WTC11 (cell line): ENCODE measurements at regions not wholly inside any gene's neighbourhood (a gene's known extent, or its start where the extent isn't known, plus 50 kb on each side); places are given as distances from the start of the nearest gene placed in this dataset.

Experiments used
- ATAC-seq: fragments of 200-7000 bp; cut with Tn5 transposase; 2 replicates; pipeline ENCODE4 v1.10.0; 2021; ENCODE audit warnings: mild to moderate bottlenecking, moderate library complexity
- CTCF ChIA-PET: fragments of 300-600 bp; sonication (Branson Sonifier 250); formaldehyde crosslinking; loops from one replicate; lab custom pipeline; 2021; ENCODE audit warnings: antibody characterized with exemption; lab: Charles Lee
- POLR2A ChIA-PET: fragments of 350-600 bp; sonication (Branson Sonifier 250); formaldehyde crosslinking; loops from one replicate; lab custom pipeline; 2021; ENCODE audit warnings: antibody characterized with exemption; lab: Charles Lee
- DNase-seq: peaks from one replicate; pipeline ENCODE4 v3.0.0; 2021; ENCODE audit warnings: low spot score
- H3K27ac Mint-ChIP-seq: 2 replicates; pipeline ENCODE4 v1.8.0; 2021; ENCODE audit warnings: mixed read lengths
- H3K27me3 Mint-ChIP-seq: 2 replicates; pipeline ENCODE4 v1.8.0; 2021; ENCODE audit warnings: low read depth, mild to moderate bottlenecking, moderate library complexity, mixed read lengths
- H3K36me3 Mint-ChIP-seq: 2 replicates; pipeline ENCODE4 v1.8.0; 2021; ENCODE audit warnings: mixed read lengths
- H3K4me1 Mint-ChIP-seq: 2 replicates; pipeline ENCODE4 v1.8.0; 2022; ENCODE audit warnings: mixed read lengths
- H3K4me3 Mint-ChIP-seq: 2 replicates; pipeline ENCODE4 v1.8.0; 2021; ENCODE audit warnings: mild to moderate bottlenecking, moderate library complexity, mixed read lengths
- H3K9me3 Mint-ChIP-seq: 2 replicates; pipeline ENCODE4 v1.8.0; 2021; ENCODE audit warnings: mixed read lengths
- CBFB ChIP-seq: sonication (generic); formaldehyde crosslinking; IDR thresholded peaks from 2 replicates; pipeline ENCODE4 v1.8.1; 2022; ENCODE audit warnings: mild to moderate bottlenecking, low read depth, missing genetic modification reagents
- FOXJ3 ChIP-seq: sonication (generic); formaldehyde crosslinking; IDR thresholded peaks from 2 replicates; pipeline ENCODE4 v1.9.0; 2021; ENCODE audit warnings: missing genetic modification reagents, mild to moderate bottlenecking, borderline replicate concordance
- FOXP1 ChIP-seq: sonication (generic); formaldehyde crosslinking; IDR thresholded peaks from 2 replicates; pipeline ENCODE4 v1.8.0; 2022; ENCODE audit warnings: missing genetic modification reagents, mild to moderate bottlenecking, moderate library complexity, borderline replicate concordance
- SMAD4 ChIP-seq: sonication (generic); formaldehyde crosslinking; IDR thresholded peaks from 2 replicates; pipeline ENCODE4 v1.8.0; 2022; ENCODE audit warnings: mild to moderate bottlenecking, missing genetic modification reagents
- ZNF671 ChIP-seq: fragments of 250-450 bp; sonication (Bioruptor Pico); IDR thresholded peaks from 2 replicates; pipeline ENCODE4 v1.8.0; 2021; ENCODE audit warnings: mild to moderate bottlenecking
- TF ChIP-seq, protein P1 (sequence below): sonication (generic); formaldehyde crosslinking; IDR thresholded peaks from 2 replicates; pipeline ENCODE4 v1.8.0; 2023; ENCODE audit warnings: mild to moderate bottlenecking, missing genetic modification reagents
- TF ChIP-seq, protein P2 (sequence below): fragments of 200-600 bp; IDR thresholded peaks from 2 replicates; pipeline ENCODE4 v1.8.0; 2022; ENCODE audit warnings: antibody characterized with exemption
- TF ChIP-seq, protein P3 (sequence below): fragments of 250-450 bp; sonication (Bioruptor Pico); IDR thresholded peaks from 2 replicates; pipeline ENCODE4 v1.9.0; 2021; ENCODE audit warnings: mild to moderate bottlenecking, borderline replicate concordance
- TF ChIP-seq, protein P4 (sequence below): fragments of 250-450 bp; sonication (Bioruptor Pico); conservative IDR thresholded peaks from 2 replicates; pipeline ENCODE4 v1.9.0; 2021; ENCODE audit warnings: mild to moderate bottlenecking
- TF ChIP-seq, protein P5 (sequence below): sonication (generic); formaldehyde crosslinking; IDR thresholded peaks from 2 replicates; pipeline ENCODE4 v1.8.0; 2023; ENCODE audit warnings: missing genetic modification reagents
- TF ChIP-seq, protein P6 (sequence below): sonication (generic); formaldehyde crosslinking; IDR thresholded peaks from 2 replicates; pipeline ENCODE4 v1.8.0; 2022; ENCODE audit warnings: missing genetic modification reagents
- TF ChIP-seq, protein P7 (sequence below): sonication (generic); formaldehyde crosslinking; IDR thresholded peaks from 2 replicates; pipeline ENCODE4 v1.8.1; 2023; ENCODE audit warnings: mild to moderate bottlenecking, moderate library complexity, missing genetic modification reagents
- TF ChIP-seq, protein P8 (sequence below): sonication (generic); formaldehyde crosslinking; IDR thresholded peaks from 2 replicates; pipeline ENCODE4 v1.8.0; 2022; ENCODE audit warnings: mild to moderate bottlenecking, missing genetic modification reagents

DNA sequence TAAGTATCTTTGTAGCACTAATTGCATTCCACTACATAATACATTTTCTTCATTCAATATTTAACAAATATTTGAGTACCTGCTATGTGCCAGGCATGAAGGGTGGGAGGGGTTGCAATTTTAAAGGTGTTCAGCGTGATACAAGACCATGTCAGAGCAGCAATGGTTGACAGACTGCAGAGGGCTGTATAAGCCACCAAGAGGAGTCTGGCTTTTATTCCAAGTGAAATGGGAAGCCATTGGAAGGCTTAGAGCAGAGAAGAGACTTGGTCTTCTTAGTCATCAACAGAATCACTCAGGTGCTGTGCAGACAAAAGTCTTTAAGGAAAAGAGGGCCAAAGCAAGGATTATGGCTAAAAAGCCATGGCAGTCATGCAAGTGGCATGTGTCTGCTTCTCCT is 360.8 kb upstream of the ARID1B start:
- no peak for TF ChIP-seq ZNF671 (CRISPR knock-in tag)
- TF ChIP-seq, protein P1, sequence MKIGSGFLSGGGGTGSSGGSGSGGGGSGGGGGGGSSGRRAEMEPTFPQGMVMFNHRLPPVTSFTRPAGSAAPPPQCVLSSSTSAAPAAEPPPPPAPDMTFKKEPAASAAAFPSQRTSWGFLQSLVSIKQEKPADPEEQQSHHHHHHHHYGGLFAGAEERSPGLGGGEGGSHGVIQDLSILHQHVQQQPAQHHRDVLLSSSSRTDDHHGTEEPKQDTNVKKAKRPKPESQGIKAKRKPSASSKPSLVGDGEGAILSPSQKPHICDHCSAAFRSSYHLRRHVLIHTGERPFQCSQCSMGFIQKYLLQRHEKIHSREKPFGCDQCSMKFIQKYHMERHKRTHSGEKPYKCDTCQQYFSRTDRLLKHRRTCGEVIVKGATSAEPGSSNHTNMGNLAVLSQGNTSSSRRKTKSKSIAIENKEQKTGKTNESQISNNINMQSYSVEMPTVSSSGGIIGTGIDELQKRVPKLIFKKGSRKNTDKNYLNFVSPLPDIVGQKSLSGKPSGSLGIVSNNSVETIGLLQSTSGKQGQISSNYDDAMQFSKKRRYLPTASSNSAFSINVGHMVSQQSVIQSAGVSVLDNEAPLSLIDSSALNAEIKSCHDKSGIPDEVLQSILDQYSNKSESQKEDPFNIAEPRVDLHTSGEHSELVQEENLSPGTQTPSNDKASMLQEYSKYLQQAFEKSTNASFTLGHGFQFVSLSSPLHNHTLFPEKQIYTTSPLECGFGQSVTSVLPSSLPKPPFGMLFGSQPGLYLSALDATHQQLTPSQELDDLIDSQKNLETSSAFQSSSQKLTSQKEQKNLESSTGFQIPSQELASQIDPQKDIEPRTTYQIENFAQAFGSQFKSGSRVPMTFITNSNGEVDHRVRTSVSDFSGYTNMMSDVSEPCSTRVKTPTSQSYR: no peak
- TF ChIP-seq SMAD4 (CRISPR knock-in tag): no peak
- TF ChIP-seq, protein P2, sequence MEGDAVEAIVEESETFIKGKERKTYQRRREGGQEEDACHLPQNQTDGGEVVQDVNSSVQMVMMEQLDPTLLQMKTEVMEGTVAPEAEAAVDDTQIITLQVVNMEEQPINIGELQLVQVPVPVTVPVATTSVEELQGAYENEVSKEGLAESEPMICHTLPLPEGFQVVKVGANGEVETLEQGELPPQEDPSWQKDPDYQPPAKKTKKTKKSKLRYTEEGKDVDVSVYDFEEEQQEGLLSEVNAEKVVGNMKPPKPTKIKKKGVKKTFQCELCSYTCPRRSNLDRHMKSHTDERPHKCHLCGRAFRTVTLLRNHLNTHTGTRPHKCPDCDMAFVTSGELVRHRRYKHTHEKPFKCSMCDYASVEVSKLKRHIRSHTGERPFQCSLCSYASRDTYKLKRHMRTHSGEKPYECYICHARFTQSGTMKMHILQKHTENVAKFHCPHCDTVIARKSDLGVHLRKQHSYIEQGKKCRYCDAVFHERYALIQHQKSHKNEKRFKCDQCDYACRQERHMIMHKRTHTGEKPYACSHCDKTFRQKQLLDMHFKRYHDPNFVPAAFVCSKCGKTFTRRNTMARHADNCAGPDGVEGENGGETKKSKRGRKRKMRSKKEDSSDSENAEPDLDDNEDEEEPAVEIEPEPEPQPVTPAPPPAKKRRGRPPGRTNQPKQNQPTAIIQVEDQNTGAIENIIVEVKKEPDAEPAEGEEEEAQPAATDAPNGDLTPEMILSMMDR: peak; percentile 49
- TF ChIP-seq, protein P3, sequence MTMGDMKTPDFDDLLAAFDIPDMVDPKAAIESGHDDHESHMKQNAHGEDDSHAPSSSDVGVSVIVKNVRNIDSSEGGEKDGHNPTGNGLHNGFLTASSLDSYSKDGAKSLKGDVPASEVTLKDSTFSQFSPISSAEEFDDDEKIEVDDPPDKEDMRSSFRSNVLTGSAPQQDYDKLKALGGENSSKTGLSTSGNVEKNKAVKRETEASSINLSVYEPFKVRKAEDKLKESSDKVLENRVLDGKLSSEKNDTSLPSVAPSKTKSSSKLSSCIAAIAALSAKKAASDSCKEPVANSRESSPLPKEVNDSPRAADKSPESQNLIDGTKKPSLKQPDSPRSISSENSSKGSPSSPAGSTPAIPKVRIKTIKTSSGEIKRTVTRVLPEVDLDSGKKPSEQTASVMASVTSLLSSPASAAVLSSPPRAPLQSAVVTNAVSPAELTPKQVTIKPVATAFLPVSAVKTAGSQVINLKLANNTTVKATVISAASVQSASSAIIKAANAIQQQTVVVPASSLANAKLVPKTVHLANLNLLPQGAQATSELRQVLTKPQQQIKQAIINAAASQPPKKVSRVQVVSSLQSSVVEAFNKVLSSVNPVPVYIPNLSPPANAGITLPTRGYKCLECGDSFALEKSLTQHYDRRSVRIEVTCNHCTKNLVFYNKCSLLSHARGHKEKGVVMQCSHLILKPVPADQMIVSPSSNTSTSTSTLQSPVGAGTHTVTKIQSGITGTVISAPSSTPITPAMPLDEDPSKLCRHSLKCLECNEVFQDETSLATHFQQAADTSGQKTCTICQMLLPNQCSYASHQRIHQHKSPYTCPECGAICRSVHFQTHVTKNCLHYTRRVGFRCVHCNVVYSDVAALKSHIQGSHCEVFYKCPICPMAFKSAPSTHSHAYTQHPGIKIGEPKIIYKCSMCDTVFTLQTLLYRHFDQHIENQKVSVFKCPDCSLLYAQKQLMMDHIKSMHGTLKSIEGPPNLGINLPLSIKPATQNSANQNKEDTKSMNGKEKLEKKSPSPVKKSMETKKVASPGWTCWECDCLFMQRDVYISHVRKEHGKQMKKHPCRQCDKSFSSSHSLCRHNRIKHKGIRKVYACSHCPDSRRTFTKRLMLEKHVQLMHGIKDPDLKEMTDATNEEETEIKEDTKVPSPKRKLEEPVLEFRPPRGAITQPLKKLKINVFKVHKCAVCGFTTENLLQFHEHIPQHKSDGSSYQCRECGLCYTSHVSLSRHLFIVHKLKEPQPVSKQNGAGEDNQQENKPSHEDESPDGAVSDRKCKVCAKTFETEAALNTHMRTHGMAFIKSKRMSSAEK (CRISPR knock-in tag): no peak
- TF ChIP-seq, all 79 proteins: peak for 1
- H3K36me3 Mint-ChIP-seq: peaks cover 3% of the 10 kb centered on the region; the same call in 1 of the 2 replicates
- ChIA-PET CTCF (no interaction called here), POLR2A (no interaction called here)
- no peak overlapping the region for H3K27ac Mint-ChIP-seq
- no peaks in the 10 kb centered on the region; the same call in 1 of the 2 replicates for H3K27me3 Mint-ChIP-seq
- ATAC-seq (peak; percentile 95), DNase-seq (no peak)
- no peak overlapping the region for H3K4me3 Mint-ChIP-seq
- H3K9me3 Mint-ChIP-seq: peaks cover 19% of the 10 kb centered on the region
- H3K4me1 Mint-ChIP-seq: no peaks in the 10 kb centered on the region

DNA sequence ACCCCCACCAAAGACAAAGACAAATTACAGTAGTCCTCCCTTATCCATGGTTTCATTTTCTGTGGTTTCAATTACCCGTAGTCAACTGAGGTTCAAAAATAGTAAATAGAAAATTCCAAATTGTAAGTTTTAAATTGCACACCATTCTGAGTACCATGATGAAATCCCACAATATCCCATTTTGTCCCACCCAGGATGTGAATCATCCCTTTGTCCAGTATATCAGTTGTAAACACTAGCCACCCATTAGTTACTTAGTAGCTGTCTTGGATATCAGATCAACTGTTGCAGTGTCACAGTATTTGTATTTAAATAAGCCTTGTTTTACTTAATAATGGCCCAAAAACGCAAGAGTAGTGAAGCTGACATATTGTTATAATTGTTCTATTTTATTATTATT is 364.0 kb upstream of the ARID1B start:
- Mint-ChIP-seq H3K27me3 (no peaks in the 10 kb centered on the region; the same call in 1 of the 2 replicates), H3K27ac (no peak overlapping the region), H3K36me3 (peaks cover 6% of the 10 kb centered on the region; the same call in 1 of the 2 replicates), H3K9me3 (peaks cover 17% of the 10 kb centered on the region), H3K4me3 (no peak overlapping the region), H3K4me1 (no peaks in the 10 kb centered on the region)
- POLR2A ChIA-PET: no interaction called here
- CTCF ChIA-PET: no interaction called here
- DNase-seq: no peak
- no peak for ATAC-seq
- TF ChIP-seq FOXP1 (CRISPR knock-in tag) (no peak), FOXJ3 (CRISPR knock-in tag) (no peak), CBFB (CRISPR knock-in tag) (no peak)
- TF ChIP-seq, protein P4, sequence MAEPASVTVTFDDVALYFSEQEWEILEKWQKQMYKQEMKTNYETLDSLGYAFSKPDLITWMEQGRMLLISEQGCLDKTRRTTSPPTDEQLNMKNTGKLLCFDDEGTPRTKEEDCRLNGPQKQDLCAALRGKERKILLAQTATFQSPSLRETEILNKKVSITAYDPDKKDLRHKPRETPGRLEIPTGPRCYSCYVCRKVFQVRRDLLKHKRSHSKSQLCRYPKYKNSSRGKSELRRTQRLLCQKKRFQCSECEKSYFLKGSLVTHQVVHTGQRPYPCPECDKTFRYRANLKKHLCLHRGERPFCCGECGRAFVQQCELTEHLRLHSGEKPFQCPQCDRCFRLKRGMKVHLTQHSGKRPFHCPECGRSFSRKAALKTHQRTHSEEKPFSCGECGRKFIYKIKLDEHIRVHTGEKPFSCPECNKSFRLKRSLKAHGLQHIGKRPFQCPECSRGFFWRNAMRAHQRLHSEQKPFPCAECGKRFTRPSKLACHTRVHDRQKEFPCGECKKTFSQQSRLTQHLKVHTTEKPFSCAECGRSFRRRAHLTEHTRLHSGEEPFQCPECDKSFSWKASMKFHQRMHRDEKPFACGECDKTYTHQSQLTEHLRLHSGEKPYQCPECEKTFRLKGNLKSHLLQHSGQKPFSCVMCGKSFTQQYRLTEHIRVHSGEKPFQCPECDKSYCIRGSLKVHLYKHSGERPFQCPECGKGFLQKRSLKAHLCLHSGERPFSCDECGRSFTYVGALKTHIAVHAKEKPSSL (CRISPR knock-in tag): no peak
- TF ChIP-seq, protein P5, sequence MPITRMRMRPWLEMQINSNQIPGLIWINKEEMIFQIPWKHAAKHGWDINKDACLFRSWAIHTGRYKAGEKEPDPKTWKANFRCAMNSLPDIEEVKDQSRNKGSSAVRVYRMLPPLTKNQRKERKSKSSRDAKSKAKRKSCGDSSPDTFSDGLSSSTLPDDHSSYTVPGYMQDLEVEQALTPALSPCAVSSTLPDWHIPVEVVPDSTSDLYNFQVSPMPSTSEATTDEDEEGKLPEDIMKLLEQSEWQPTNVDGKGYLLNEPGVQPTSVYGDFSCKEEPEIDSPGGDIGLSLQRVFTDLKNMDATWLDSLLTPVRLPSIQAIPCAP (CRISPR knock-in tag): no peak
- TF ChIP-seq, protein P6, sequence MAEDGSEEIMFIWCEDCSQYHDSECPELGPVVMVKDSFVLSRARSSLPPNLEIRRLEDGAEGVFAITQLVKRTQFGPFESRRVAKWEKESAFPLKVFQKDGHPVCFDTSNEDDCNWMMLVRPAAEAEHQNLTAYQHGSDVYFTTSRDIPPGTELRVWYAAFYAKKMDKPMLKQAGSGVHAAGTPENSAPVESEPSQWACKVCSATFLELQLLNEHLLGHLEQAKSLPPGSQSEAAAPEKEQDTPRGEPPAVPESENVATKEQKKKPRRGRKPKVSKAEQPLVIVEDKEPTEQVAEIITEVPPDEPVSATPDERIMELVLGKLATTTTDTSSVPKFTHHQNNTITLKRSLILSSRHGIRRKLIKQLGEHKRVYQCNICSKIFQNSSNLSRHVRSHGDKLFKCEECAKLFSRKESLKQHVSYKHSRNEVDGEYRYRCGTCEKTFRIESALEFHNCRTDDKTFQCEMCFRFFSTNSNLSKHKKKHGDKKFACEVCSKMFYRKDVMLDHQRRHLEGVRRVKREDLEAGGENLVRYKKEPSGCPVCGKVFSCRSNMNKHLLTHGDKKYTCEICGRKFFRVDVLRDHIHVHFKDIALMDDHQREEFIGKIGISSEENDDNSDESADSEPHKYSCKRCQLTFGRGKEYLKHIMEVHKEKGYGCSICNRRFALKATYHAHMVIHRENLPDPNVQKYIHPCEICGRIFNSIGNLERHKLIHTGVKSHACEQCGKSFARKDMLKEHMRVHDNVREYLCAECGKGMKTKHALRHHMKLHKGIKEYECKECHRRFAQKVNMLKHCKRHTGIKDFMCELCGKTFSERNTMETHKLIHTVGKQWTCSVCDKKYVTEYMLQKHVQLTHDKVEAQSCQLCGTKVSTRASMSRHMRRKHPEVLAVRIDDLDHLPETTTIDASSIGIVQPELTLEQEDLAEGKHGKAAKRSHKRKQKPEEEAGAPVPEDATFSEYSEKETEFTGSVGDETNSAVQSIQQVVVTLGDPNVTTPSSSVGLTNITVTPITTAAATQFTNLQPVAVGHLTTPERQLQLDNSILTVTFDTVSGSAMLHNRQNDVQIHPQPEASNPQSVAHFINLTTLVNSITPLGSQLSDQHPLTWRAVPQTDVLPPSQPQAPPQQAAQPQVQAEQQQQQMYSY: no peak
- TF ChIP-seq, protein P7, sequence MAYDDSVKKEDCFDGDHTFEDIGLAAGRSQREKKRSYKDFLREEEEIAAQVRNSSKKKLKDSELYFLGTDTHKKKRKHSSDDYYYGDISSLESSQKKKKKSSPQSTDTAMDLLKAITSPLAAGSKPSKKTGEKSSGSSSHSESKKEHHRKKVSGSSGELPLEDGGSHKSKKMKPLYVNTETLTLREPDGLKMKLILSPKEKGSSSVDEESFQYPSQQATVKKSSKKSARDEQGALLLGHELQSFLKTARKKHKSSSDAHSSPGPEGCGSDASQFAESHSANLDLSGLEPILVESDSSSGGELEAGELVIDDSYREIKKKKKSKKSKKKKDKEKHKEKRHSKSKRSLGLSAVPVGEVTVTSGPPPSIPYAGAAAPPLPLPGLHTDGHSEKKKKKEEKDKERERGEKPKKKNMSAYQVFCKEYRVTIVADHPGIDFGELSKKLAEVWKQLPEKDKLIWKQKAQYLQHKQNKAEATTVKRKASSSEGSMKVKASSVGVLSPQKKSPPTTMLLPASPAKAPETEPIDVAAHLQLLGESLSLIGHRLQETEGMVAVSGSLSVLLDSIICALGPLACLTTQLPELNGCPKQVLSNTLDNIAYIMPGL (CRISPR knock-in tag): no peak
- TF ChIP-seq, protein P8, sequence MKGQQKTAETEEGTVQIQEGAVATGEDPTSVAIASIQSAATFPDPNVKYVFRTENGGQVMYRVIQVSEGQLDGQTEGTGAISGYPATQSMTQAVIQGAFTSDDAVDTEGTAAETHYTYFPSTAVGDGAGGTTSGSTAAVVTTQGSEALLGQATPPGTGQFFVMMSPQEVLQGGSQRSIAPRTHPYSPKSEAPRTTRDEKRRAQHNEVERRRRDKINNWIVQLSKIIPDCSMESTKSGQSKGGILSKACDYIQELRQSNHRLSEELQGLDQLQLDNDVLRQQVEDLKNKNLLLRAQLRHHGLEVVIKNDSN (CRISPR knock-in tag): no peak
